Epithelial cell of proximal tubule (primary cell): ENCODE measurements at regions not wholly inside any gene's neighbourhood (a gene's known extent, or its start where the extent isn't known, plus 50 kb on each side); places are given as distances from the start of the nearest gene placed in this dataset.

Source experiments
- DNase-seq: peaks from one replicate; pipeline ENCODE4 v3.0.0-alpha.2; 2011; ENCODE audit warnings: low read depth
- H3K4me3 ChIP-seq: 2 replicates; pipeline ENCODE4 v1.5.1; 2011; ENCODE audit warnings: low read depth, mild to moderate bottlenecking, low read length
- CTCF ChIP-seq: conservative IDR thresholded peaks from 2 replicates; pipeline ENCODE4 v1.5.1; 2012; ENCODE audit warnings: low read depth, mild to moderate bottlenecking, low read length

GRCh38 chr5:106673941-106674340 is 996.8 kb downstream of the EFNA5 start:
- TF ChIP-seq CTCF = no peak
- DNase-seq = no peak
- no peak overlapping the region for H3K4me3 ChIP-seq

GRCh38 chr5:106661866-106662265 is 1008.9 kb downstream of the EFNA5 start:
- H3K4me3 ChIP-seq = no peak overlapping the region
- no peak for TF ChIP-seq CTCF
- no peak for DNase-seq

GRCh38 chr5:106660681-106661080 is 1010.1 kb downstream of the EFNA5 start:
- H3K4me3 ChIP-seq = no peak overlapping the region
- no peak for TF ChIP-seq CTCF
- no peak for DNase-seq

GRCh38 chr5:106658150-106658549 is 1012.6 kb downstream of the EFNA5 start:
- H3K4me3 ChIP-seq = no peak overlapping the region
- DNase-seq = no peak
- TF ChIP-seq CTCF = no peak

- no peak for DNase-seq
- no peak for TF ChIP-seq CTCF
- no peak overlapping the region for H3K4me3 ChIP-seq
Measured at GRCh38 chr5:106656821-106657220, 1013.9 kb downstream of the EFNA5 start.

- no peak for DNase-seq
- H3K4me3 ChIP-seq = no peak overlapping the region
- TF ChIP-seq CTCF = no peak
Measured at GRCh38 chr5:106649031-106649430, 1021.7 kb downstream of the EFNA5 start.

- DNase-seq = no peak
- no peak for TF ChIP-seq CTCF
- H3K4me3 ChIP-seq = no peak overlapping the region
Measured at GRCh38 chr5:106648401-106648800, 1022.3 kb downstream of the EFNA5 start.
